A172 (cell line): ENCODE measurements at regions not wholly inside any gene's neighbourhood (a gene's known extent, or its start where the extent isn't known, plus 50 kb on each side); places are given as distances from the start of the nearest gene placed in this dataset.
"Not testable (repeated sequence)": the region's sequence is repeated elsewhere in the genome, so short reads cannot be mapped to it uniquely, and the experiment has no call there.

Experiments
- DNase-seq: peaks from one replicate; pipeline ENCODE4 v3.0.0-alpha.2; 2015; ENCODE audit warnings: low spot score

GRCh38 chr6:149127212-149127611, 190.3 kb upstream of the TAB2 start:
- peak; percentile 57 for DNase-seq

DNA sequence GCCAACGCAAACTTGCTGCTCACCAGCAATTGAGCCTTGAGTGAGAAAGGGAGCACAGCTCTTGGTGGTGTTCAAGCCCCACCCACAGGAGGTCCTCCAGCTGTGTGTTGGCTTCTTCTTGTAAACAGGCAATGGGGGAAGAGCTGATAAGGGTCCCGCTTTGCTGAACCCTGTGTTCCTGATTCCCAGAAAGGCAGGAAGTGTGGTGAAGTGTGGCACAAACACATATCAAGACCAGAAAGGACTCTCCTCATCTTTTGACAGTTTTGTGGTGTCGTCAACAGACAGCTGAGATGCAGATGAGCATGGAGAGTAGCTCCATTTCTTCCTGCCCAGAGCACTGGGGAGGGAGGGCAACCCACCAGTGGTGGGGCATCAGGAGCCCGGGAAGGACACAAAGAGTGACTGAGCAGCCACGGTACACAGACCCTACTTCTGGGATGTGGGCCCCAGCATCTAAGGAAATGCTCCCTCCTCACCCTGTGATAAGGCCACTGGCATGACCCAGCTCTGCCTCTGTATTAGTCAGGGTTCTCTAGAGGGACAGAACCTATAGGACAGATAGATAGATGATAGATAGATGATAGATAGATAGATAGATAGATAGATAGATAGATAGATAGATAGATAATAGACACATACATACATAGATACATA, 188.9 kb upstream of the TAB2 start:
- no peak for DNase-seq

DNA sequence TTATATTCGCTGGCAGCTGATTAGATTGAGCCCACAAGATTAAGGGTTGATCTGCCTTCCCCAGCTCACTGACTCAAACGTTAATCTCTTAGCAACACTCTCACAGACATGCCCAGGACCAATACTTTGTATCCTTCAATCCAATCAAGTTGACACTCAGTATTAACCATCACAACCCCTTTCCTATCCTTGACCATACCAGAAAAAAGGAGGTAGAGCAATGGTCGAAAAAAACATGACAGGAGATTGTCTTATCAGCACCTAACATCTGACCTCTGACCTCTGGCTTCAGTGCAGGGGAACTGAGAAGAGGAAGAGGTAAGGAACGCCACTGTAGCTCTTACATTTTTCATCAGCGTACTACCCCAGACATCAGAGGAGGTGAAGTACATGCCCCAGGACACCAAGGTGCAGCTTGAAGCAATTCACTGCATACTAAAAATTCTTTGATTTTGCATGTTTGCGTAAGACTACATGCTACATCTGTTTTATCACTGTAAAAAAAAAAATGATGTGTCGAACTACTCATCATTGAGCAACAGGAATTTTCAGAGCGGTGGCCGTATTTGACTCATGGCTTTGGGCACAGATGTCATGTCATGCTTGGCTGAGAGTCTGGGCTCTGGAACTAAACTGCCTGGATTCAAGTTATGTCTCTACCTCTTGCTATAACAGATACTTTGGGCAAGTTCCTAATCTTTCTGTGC, 188.0 kb upstream of the TAB2 start:
- DNase-seq, result peak; percentile 12

DNA sequence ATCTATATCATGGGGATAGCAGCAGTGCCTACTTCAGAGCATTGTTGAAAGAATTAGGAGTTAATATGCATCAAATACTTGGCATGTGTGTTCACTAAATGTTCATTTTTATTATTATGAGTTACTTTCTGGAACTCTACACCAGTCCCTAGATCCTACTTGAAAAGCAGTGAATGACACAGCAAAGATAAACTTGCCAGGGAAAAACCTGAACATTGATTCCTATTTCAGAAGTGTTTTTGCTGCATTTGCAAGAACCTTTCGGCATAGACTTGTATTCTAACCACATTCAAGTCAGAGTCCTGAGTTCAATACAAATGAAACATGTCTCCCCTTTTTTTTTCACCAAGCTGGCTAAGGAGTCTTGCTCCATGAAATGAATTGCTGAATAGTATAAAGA, 187.4 kb upstream of the TAB2 start:
- DNase-seq, result no peak

DNA sequence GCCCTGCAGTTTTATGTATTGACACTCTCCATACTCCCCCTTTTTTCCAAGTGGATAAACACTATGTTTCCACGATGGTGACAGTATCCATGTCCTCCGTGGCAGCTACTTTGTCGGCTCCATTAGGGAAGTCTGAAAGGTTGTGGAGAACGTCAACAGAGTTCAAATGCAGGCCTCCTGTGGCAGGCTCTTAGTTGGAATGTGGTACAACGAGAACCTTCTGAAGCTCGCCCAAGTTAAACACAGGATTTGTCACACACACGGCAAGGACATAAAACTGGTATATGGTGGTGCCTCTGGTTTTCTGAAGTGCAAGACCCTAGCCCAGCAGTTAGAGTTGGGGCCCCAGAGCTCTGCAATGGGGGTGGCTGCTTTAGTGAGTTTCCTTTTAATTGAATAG, 187.0 kb upstream of the TAB2 start:
- no peak for DNase-seq

GRCh38 chr6:149131891-149132290, 185.6 kb upstream of the TAB2 start:
- no peak for DNase-seq

DNA sequence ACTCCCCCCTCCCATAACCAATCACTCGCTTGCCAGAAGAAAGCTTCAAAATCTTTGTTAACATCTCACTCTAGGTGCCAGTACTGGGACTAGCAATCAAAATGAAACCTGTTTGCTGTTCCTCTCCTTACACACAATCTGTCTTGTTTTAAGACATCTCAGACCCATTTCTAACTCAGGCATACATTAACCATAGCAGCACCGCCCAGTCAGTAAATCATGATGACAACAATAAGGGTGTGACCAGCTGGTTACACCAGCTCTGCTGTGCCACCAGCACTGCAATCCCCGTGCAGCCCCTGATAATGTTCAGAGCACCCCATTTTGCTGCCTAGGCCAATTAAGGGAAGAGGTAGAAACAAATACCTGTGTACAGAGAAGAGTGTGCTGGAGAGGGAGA, 185.2 kb upstream of the TAB2 start:
- no peak for DNase-seq

DNA sequence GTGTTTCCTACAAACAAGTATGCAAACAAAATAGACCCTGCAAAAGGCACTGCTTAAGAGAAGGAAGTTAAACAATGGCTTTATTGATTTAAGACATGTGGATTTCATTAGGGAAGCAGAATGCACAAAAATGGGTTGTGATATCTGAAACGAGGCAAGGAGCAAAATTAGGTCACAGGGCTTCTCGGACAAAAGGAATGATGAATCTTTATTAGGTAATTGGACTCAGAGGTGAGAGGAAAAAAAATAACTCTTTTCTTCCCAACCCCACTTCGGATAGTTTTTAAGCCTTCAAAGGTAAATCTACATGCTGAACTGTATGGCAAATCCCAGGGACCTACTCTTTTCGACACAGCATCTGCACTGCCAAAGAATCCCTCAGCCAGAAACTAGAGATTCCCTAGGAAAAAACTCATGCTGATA, 183.0 kb upstream of the TAB2 start:
- DNase-seq, result no peak

DNA sequence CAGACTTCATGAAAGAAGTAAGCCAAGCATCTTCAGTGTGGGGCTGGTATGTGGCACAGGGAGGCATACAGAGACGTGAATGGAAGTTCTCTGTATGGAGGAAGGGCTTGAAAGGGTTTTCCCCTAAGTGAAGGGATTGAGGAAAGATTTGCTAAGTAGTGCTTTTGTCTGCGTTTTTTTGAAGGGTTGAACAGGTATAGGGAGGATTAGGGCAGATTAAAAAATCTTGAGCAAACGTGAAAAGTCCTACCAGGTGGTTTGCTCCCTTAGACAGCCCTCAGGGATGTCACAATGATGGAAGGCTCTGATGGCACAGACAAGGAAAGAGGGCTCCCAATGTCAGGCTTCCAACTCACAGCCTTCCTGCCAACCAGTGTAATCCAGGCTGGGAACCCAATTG, 181.7 kb upstream of the TAB2 start:
- DNase-seq, result no peak

- DNase-seq, result no peak
These were observed 181.1 kb upstream of the TAB2 start for GRCh38 chr6:149136273-149136912.

GRCh38 chr6:149136913-149137286, 180.6 kb upstream of the TAB2 start:
- no peak for DNase-seq

GRCh38 chr6:149137594-149137993, 179.9 kb upstream of the TAB2 start:
- no peak for DNase-seq

- DNase-seq, result no peak
These were observed 179.4 kb upstream of the TAB2 start for GRCh38 chr6:149138089-149138488.

- no peak for DNase-seq
These were observed 178.7 kb upstream of the TAB2 start for GRCh38 chr6:149138699-149139294.

DNA sequence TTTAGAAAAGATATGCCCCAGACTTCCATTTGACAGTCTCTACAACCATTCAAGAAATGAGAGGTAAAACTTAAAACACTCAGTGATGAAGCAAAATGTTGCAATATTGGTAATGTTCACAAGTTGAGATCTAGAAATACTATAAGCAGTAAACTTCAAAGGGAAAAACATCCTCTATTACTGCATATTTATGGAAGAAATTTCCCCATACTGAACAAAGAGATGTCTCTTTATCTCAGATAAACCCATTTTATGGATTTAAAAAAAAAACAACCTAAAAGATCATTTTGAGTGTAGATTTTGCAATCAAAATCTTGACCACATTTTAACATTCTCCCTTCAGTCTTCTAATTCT, 177.8 kb upstream of the TAB2 start:
- no peak for DNase-seq

DNA sequence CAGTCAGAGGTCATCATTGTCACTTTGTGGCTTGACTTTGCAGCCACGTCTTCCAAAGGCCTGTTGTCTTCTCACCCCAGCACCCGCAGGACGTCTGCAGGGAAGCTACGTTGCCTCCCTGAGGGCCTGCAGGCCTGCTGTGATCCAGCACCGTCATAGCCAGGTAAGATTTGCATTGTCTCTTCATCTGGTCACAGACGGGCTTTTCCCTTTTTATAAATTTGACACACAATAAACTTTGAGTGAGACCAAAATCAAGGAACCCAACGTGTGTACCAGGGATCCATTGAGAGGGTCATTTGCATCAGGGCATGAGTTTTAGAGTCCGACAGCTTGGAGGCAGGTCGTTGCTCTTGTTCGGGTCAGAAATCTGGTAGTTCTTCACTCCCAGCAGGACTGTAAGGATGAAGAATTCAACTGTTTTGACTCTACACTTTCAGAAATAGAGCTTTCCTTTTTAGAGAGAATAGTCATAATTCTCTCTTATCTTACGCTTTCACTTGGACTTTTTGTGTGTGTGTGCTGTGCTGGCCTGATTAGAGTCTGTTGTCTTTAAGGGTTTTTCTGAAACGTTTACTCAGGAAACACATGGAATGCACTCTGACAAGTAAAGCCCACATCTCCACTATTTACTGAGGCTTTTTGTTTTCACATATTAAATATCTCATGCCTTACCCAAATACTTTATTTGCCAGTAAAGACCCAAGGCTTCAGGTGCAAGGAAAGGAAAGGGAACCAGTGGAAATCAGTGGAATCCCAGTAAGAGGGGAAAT, 177.2 kb upstream of the TAB2 start:
- DNase-seq, result no peak

GRCh38 chr6:149140910-149141290, 176.6 kb upstream of the TAB2 start:
- no peak for DNase-seq

GRCh38 chr6:149142924-149143429, 174.5 kb upstream of the TAB2 start:
- DNase-seq, result no peak

DNA sequence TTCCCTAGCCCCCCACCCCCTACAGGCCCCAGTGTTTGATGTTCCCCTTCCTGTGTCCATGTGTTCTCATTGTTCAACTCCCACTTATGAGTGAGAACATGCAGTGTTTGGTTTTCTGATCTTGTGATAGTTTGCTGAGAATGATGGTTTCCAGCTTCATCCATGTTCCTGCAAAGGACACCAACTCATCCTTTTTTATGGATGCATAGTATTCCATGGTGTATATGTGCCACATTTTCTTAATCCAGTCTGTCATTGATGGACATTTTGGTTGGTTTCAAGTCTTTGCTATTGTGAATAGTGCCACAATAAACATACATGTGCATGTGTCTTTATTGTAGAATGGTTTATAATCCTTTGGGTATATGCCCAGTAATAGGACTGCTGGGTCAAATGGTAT, 171.7 kb upstream of the TAB2 start:
- not testable (repeated sequence) for DNase-seq

GRCh38 chr6:149147195-149147594, 170.3 kb upstream of the TAB2 start:
- no peak for DNase-seq

DNA sequence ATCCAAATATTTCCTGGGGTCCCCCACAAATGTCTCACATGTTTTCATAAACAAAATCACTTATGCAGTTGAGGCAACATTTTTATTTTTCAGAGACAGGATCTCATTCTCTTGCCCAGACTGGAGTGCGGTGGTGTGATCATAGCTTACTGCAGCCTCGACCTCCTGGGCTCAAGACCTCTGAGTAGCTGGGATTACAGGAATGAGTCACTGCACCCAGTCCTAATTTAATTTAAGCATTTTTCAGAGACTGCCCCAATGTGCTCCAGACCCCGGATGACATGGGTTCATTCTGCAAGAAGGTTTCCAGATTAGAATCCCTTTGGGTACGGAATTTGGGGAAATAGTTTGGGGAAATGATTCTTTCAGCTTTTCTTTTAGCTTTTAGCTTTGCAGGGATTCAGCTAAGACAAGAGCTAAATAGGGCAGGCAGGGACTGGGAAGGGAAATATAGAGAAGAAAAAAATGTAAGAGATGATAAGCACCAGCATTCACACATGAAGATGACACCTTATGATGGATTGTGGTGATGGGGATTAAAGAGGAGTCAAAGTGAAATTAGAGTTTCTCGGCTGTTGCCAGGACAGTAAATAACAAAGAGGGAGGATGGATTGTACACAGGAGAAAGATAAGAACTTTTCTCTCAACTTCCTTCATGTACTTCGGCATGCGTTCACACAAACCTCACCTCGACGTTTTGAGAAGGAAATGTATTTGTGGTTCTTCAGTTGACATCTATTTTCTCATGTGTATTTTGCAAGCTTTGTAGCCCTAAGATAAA, 169.4 kb upstream of the TAB2 start:
- DNase-seq, result no peak
